H1 (cell line): ENCODE measurements at regions not wholly inside any gene's neighbourhood (a gene's known extent, or its start where the extent isn't known, plus 50 kb on each side); places are given as distances from the start of the nearest gene placed in this dataset.

Experiments
- HDAC6 ChIP-seq: IDR thresholded peaks from one replicate; pipeline ENCODE4 v1.7.1; 2012; ENCODE audit warnings: low read depth, mild to moderate bottlenecking, inconsistent platforms, low read length, moderate library complexity
- KDM4A ChIP-seq: IDR thresholded peaks from one replicate; pipeline ENCODE4 v1.7.1; 2012; ENCODE audit warnings: low read depth, mild to moderate bottlenecking, moderate library complexity, low read length, inconsistent platforms; ENCODE audit not compliant: severe bottlenecking
- RAD21 ChIP-seq, 2 experiments: IDR thresholded peaks in 1 of 2; conservative IDR thresholded peaks in 1 of 2; 2 replicates each; pipeline ENCODE4 v1.6.1; 2011; ENCODE audit warnings: low read depth in 2 of 2, low read length in 2 of 2, improper control_type of control experiment in 1 of 2, inconsistent platforms in 1 of 2, mild to moderate bottlenecking in 1 of 2, moderate library complexity in 1 of 2
- SIRT6 ChIP-seq: IDR thresholded peaks from one replicate; pipeline ENCODE4 v1.7.1; 2012; ENCODE audit warnings: low read length, inconsistent platforms
- TF ChIP-seq, protein P1 (sequence below): fragments of 300-600 bp; sonication (generic); IDR thresholded peaks from 2 replicates; pipeline ENCODE4 v1.7.1; 2012; ENCODE audit warnings: low read length, moderate library complexity, mild to moderate bottlenecking, inconsistent platforms; ENCODE audit not compliant: insufficient replicate concordance

DNA sequence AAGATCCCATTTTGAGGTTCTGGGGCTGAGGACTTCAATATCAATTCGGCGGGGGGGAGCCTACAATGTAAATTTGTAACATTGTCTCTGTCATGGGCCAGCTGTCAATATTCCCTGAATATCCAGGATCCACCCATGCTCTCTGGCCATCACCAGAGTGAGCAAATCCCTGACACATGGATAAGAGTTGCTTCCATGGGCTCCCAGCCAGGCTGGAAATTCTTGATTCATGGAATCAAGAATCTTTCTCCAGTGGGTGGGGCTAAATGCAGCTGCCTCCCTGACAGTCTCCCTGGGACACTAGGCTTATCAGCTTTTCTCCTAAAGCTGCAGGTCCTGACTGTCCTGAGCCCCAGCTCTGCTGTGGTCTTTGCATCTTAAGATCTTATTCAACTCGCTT is 86.9 kb upstream of the IGLL5 start (continued):
- TF ChIP-seq, protein P1, sequence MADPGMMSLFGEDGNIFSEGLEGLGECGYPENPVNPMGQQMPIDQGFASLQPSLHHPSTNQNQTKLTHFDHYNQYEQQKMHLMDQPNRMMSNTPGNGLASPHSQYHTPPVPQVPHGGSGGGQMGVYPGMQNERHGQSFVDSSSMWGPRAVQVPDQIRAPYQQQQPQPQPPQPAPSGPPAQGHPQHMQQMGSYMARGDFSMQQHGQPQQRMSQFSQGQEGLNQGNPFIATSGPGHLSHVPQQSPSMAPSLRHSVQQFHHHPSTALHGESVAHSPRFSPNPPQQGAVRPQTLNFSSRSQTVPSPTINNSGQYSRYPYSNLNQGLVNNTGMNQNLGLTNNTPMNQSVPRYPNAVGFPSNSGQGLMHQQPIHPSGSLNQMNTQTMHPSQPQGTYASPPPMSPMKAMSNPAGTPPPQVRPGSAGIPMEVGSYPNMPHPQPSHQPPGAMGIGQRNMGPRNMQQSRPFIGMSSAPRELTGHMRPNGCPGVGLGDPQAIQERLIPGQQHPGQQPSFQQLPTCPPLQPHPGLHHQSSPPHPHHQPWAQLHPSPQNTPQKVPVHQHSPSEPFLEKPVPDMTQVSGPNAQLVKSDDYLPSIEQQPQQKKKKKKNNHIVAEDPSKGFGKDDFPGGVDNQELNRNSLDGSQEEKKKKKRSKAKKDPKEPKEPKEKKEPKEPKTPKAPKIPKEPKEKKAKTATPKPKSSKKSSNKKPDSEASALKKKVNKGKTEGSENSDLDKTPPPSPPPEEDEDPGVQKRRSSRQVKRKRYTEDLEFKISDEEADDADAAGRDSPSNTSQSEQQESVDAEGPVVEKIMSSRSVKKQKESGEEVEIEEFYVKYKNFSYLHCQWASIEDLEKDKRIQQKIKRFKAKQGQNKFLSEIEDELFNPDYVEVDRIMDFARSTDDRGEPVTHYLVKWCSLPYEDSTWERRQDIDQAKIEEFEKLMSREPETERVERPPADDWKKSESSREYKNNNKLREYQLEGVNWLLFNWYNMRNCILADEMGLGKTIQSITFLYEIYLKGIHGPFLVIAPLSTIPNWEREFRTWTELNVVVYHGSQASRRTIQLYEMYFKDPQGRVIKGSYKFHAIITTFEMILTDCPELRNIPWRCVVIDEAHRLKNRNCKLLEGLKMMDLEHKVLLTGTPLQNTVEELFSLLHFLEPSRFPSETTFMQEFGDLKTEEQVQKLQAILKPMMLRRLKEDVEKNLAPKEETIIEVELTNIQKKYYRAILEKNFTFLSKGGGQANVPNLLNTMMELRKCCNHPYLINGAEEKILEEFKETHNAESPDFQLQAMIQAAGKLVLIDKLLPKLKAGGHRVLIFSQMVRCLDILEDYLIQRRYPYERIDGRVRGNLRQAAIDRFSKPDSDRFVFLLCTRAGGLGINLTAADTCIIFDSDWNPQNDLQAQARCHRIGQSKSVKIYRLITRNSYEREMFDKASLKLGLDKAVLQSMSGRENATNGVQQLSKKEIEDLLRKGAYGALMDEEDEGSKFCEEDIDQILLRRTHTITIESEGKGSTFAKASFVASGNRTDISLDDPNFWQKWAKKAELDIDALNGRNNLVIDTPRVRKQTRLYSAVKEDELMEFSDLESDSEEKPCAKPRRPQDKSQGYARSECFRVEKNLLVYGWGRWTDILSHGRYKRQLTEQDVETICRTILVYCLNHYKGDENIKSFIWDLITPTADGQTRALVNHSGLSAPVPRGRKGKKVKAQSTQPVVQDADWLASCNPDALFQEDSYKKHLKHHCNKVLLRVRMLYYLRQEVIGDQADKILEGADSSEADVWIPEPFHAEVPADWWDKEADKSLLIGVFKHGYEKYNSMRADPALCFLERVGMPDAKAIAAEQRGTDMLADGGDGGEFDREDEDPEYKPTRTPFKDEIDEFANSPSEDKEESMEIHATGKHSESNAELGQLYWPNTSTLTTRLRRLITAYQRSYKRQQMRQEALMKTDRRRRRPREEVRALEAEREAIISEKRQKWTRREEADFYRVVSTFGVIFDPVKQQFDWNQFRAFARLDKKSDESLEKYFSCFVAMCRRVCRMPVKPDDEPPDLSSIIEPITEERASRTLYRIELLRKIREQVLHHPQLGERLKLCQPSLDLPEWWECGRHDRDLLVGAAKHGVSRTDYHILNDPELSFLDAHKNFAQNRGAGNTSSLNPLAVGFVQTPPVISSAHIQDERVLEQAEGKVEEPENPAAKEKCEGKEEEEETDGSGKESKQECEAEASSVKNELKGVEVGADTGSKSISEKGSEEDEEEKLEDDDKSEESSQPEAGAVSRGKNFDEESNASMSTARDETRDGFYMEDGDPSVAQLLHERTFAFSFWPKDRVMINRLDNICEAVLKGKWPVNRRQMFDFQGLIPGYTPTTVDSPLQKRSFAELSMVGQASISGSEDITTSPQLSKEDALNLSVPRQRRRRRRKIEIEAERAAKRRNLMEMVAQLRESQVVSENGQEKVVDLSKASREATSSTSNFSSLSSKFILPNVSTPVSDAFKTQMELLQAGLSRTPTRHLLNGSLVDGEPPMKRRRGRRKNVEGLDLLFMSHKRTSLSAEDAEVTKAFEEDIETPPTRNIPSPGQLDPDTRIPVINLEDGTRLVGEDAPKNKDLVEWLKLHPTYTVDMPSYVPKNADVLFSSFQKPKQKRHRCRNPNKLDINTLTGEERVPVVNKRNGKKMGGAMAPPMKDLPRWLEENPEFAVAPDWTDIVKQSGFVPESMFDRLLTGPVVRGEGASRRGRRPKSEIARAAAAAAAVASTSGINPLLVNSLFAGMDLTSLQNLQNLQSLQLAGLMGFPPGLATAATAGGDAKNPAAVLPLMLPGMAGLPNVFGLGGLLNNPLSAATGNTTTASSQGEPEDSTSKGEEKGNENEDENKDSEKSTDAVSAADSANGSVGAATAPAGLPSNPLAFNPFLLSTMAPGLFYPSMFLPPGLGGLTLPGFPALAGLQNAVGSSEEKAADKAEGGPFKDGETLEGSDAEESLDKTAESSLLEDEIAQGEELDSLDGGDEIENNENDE: no peak
- no peak for TF ChIP-seq HDAC6
- TF ChIP-seq SIRT6: no peak
- TF ChIP-seq KDM4A: no peak
- no peak for TF ChIP-seq RAD21 (IDR thresholded peaks at IDR 0.05 in 1 of 2, conservative IDR thresholded peaks at IDR 0.05 in 1 of 2; ENCODE audit: low read depth in 2 of 2, low read length in 2 of 2)
- TF ChIP-seq, all 59 proteins: peak for 0
